ENCODE measurements at regions not wholly inside any gene's neighbourhood (a gene's known extent, or its start where the extent isn't known, plus 50 kb on each side); places are given as distances from the start of the nearest gene placed in this dataset.

- H3K36me3 ChIP-seq (replicated peaks), result no peaks in the 10 kb centered on the region
- no peaks in the 10 kb centered on the region for H3K27me3 ChIP-seq (replicated peaks)
- no peak for DNase-seq
- TF ChIP-seq, protein P1, sequence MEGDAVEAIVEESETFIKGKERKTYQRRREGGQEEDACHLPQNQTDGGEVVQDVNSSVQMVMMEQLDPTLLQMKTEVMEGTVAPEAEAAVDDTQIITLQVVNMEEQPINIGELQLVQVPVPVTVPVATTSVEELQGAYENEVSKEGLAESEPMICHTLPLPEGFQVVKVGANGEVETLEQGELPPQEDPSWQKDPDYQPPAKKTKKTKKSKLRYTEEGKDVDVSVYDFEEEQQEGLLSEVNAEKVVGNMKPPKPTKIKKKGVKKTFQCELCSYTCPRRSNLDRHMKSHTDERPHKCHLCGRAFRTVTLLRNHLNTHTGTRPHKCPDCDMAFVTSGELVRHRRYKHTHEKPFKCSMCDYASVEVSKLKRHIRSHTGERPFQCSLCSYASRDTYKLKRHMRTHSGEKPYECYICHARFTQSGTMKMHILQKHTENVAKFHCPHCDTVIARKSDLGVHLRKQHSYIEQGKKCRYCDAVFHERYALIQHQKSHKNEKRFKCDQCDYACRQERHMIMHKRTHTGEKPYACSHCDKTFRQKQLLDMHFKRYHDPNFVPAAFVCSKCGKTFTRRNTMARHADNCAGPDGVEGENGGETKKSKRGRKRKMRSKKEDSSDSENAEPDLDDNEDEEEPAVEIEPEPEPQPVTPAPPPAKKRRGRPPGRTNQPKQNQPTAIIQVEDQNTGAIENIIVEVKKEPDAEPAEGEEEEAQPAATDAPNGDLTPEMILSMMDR (IDR thresholded peaks at IDR 0.05; ENCODE audit: low read depth, low read length, missing control alignments), result no peak
- no peak overlapping the region for H3K4me3 ChIP-seq (ENCODE audit: low read depth, low read length)
- no peak overlapping the region for H3K27ac ChIP-seq
- in situ Hi-C loops (cut with HindIII; ENCODE audit: low pct_ligation_motif_present, low sequenced_read_pairs), result no loop called here
Measured at GRCh38 chr6:113083947-113084346, 736.8 kb downstream of the RFPL4B start.

- H3K4me3 ChIP-seq (ENCODE audit: low read depth, low read length), result no peak overlapping the region
- in situ Hi-C loops (cut with HindIII; ENCODE audit: low pct_ligation_motif_present, low sequenced_read_pairs), result no loop called here
- no peak for DNase-seq
- no peaks in the 10 kb centered on the region for H3K27me3 ChIP-seq (replicated peaks)
- TF ChIP-seq, protein P1 (IDR thresholded peaks at IDR 0.05; ENCODE audit: low read depth, low read length, missing control alignments), result no peak
- no peaks in the 10 kb centered on the region for H3K36me3 ChIP-seq (replicated peaks)
- no peak overlapping the region for H3K27ac ChIP-seq
Measured at GRCh38 chr6:113089056-113089455, 741.9 kb downstream of the RFPL4B start.

- no peaks in the 10 kb centered on the region for H3K36me3 ChIP-seq (replicated peaks)
- no peak overlapping the region for H3K27ac ChIP-seq
- no peak overlapping the region for H3K4me3 ChIP-seq (ENCODE audit: low read depth, low read length)
- DNase-seq, result no peak
- in situ Hi-C loops (cut with HindIII; ENCODE audit: low pct_ligation_motif_present, low sequenced_read_pairs), result no loop called here
- TF ChIP-seq, protein P1 (IDR thresholded peaks at IDR 0.05; ENCODE audit: low read depth, low read length, missing control alignments), result no peak
- H3K27me3 ChIP-seq (replicated peaks), result no peaks in the 10 kb centered on the region
Measured at GRCh38 chr6:113092795-113093194, 745.7 kb downstream of the RFPL4B start.

DNA sequence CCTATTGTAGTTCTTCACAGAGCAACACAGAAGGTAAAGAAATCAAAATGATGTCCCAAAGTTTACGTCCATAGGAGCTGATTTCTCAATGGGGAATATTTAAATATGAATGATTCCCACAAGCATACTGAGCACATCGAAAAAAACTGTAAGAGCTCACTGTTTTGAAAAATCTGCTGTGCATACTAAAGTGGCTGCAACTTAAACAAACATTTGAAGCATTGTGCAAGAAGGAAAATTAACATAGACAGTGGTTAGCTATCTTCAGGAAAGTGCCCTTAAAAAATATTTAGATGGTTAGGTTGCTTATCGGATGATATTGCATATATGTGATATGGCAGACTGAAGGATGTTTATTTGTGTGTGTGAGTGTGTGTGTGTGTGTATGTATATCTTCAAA is 747.6 kb downstream of the RFPL4B start:
- TF ChIP-seq, protein P1 (IDR thresholded peaks at IDR 0.05; ENCODE audit: low read depth, low read length, missing control alignments), result no peak
- no peaks in the 10 kb centered on the region for H3K36me3 ChIP-seq (replicated peaks)
- DNase-seq, result peak; percentile 34
- no peak overlapping the region for H3K4me3 ChIP-seq (ENCODE audit: low read depth, low read length)
- in situ Hi-C loops (cut with HindIII; ENCODE audit: low pct_ligation_motif_present, low sequenced_read_pairs), result no loop called here
- H3K27ac ChIP-seq, result no peak overlapping the region
- no peaks in the 10 kb centered on the region for H3K27me3 ChIP-seq (replicated peaks)

DNA sequence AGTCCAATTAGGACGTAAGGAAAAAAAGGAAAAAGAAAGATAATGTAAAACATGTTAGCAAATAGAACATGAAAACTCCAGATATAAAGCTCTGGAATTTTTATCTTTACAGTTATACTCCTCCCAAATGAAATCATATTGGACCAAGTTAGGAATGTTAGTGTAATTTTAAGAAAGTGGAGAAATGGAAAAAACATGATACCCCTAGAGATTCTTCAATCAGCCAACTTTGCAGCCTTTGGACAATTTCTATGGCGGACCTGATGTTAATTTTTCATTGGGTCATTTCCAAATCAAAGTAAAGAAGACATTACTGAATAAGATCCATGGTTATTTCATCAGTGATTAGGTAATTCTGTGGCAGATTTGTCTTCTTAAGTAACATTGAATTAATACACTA is 748.7 kb downstream of the RFPL4B start:
- in situ Hi-C loops (cut with HindIII; ENCODE audit: low pct_ligation_motif_present, low sequenced_read_pairs), result no loop called here

GRCh38 chr6:113102761-113103160 is 754.4 kb upstream of the MARCKS start:
- in situ Hi-C loops (cut with HindIII; ENCODE audit: low pct_ligation_motif_present, low sequenced_read_pairs), result no loop called here
- peak; percentile 37 for DNase-seq

More for the DNA sequence above, 748.7 kb downstream of the RFPL4B start:
- Histone ChIP-seq H3K27ac (no peak overlapping the region), H3K36me3 (replicated peaks) (no peaks in the 10 kb centered on the region), H3K27me3 (replicated peaks) (no peaks in the 10 kb centered on the region), H3K4me3 (ENCODE audit: low read depth, low read length) (no peak overlapping the region)
- TF ChIP-seq, protein P1 (IDR thresholded peaks at IDR 0.05; ENCODE audit: low read depth, low read length, missing control alignments), result no peak
- no peak for DNase-seq

More at GRCh38 chr6:113102761-113103160, 754.4 kb upstream of the MARCKS start:
- Histone ChIP-seq H3K27ac (peak overlapping the region; percentile 76), H3K4me3 (ENCODE audit: low read depth, low read length) (no peak overlapping the region), H3K36me3 (replicated peaks) (no peaks in the 10 kb centered on the region), H3K27me3 (replicated peaks) (no peaks in the 10 kb centered on the region)
- TF ChIP-seq, protein P1 (IDR thresholded peaks at IDR 0.05; ENCODE audit: low read depth, low read length, missing control alignments), result no peak
